CD4-positive, alpha-beta T cell (primary cell): ENCODE measurements at regions not wholly inside any gene's neighbourhood (a gene's known extent, or its start where the extent isn't known, plus 50 kb on each side); places are given as distances from the start of the nearest gene placed in this dataset.
A peak's percentile ranks its signal among the peaks of the same experiment; 100 is the strongest.

Experiments
- ATAC-seq: fragments of 200-7000 bp; cut with Tn5 transposase; one replicate; pipeline ENCODE4 v1.10.0; 2022; ENCODE audit warnings: mild to moderate bottlenecking; ENCODE audit not compliant: poor library complexity
- CTCF ChIA-PET: fragments of 350-600 bp; sonication (Branson Sonifier 250); formaldehyde crosslinking; loops from one replicate; lab custom pipeline; 2021; ENCODE audit warnings: antibody characterized with exemption, inconsistent platforms; lab: Charles Lee
- POLR2A ChIA-PET: fragments of 350-600 bp; sonication (Branson Sonifier 250); formaldehyde crosslinking; loops from one replicate; lab custom pipeline; 2021; ENCODE audit warnings: antibody characterized with exemption, inconsistent platforms; lab: Charles Lee
- DNase-seq, 14 experiments: peaks; one replicate each; pipeline ENCODE4 v3.0.0-alpha.2; 2013 to 2020; ENCODE audit warnings: mixed read lengths in 2 of 14
- H3K27ac ChIP-seq, 2 donors: one replicate each; pipeline versions ENCODE4 v1.5.1 to v1.7.0; 2013; ENCODE audit warnings: low read length in 2 of 2, low read depth in 1 of 2, mild to moderate bottlenecking in 1 of 2
- H3K27me3 ChIP-seq, 2 experiments: 1 replicate in 1 of 2; 2 replicates in 1 of 2; pipeline versions ENCODE4 v1.6.1 to v1.7.0; 2013; ENCODE audit warnings: low read length in 2 of 2, control low read depth in 1 of 2, mild to moderate bottlenecking in 1 of 2, moderate library complexity in 1 of 2; ENCODE audit not compliant: insufficient read depth in 2 of 2, control insufficient read depth in 1 of 2
- H3K36me3 ChIP-seq: one replicate; pipeline ENCODE4 v1.6.1; 2013; ENCODE audit warnings: low read length, control low read depth; ENCODE audit not compliant: insufficient read depth
- H3K4me1 ChIP-seq: one replicate; pipeline ENCODE4 v1.6.1; 2013; ENCODE audit warnings: low read length, control low read depth; ENCODE audit not compliant: insufficient read depth
- H3K4me3 ChIP-seq: one replicate; pipeline ENCODE4 v1.5.1; 2013; ENCODE audit warnings: mild to moderate bottlenecking, low read length, moderate library complexity
- H3K9me3 ChIP-seq, 2 experiments: 1 replicate in 1 of 2; 2 replicates in 1 of 2; pipeline versions ENCODE4 v1.6.1 to v1.7.0; 2013; ENCODE audit warnings: low read length in 2 of 2, mild to moderate bottlenecking in 2 of 2, control low read depth in 1 of 2, moderate library complexity in 1 of 2; ENCODE audit not compliant: control insufficient read depth in 1 of 2, insufficient read depth in 1 of 2
- H3K27ac Mint-ChIP-seq: one replicate; pipeline ENCODE4 v1.8.0; 2020; ENCODE audit warnings: mixed read lengths
- H3K27me3 Mint-ChIP-seq: one replicate; pipeline ENCODE4 v1.8.0; 2021; ENCODE audit warnings: mixed read lengths
- H3K36me3 Mint-ChIP-seq: one replicate; pipeline ENCODE4 v1.8.0; 2021; ENCODE audit warnings: low read depth, mixed read lengths
- H3K4me1 Mint-ChIP-seq: one replicate; pipeline ENCODE4 v1.8.0; 2021; ENCODE audit warnings: low read depth, mixed read lengths
- H3K4me3 Mint-ChIP-seq: one replicate; pipeline ENCODE4 v1.8.0; 2020; ENCODE audit warnings: mild to moderate bottlenecking, mixed read lengths
- H3K9me3 Mint-ChIP-seq: one replicate; pipeline ENCODE4 v1.8.0; 2020; ENCODE audit warnings: mixed read lengths
- CTCF ChIP-seq: fragments of 200-600 bp; IDR thresholded peaks from one replicate; pipeline ENCODE4 v1.8.0; 2022; ENCODE audit warnings: antibody characterized with exemption, mild to moderate bottlenecking
- intact Hi-C, 2 experiments: fragments of 100-400 bp; cut with DNase I in 1 of 2; cut with micrococcal nuclease in 1 of 2; formaldehyde crosslinking; loops; one replicate each; pipeline versions ENCODE4 v1.15.1 to v1.9.0; 2023 to 2025; cut with DNase I, micrococcal nuclease

DNA sequence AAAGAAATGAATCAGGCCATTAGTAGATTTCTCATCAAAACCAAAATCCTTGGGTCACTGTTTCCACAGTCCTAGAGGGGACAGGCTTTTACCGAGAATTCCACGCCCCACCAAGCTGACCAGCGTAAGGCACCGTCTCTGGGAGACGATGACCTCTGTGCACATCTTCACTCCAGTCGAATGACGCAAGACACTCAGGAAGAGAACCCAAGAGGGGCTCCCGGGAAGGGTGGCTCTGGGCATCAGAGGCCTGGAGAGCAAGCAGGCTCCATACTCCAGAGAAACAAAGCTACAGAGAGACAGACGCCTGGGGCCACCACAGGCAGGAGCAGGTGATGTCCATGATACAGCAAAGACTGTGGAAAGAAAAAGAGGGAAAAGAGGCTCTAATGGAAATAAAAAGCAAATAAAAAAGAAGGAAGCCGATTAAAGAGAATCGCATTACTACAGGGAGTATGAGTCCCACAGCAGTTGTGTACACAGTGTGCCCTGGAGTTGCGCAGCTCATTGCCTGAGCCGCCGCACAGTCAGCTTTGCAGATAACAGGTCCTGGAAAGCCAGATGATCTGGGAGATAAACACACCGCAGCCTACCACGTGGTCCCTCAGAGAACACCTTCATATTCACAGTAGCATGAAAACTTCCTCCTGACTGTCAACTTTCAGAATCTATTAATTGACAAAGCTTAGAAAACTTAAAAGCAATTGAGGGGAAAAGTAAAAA is 572.7 kb upstream of the SALL3 start:
- H3K27ac Mint-ChIP-seq: no peak overlapping the region
- H3K4me3 Mint-ChIP-seq: peak overlapping the region; percentile 9
- H3K4me1 Mint-ChIP-seq: peaks cover 25% of the 10 kb centered on the region
- ChIA-PET CTCF (no interaction called here), POLR2A (no interaction called here)
- peaks cover 0 to 25% of the 10 kb centered on the region in 2 experiments for H3K9me3 ChIP-seq
- no peak for DNase-seq
- H3K27me3 Mint-ChIP-seq: no peaks in the 10 kb centered on the region
- H3K27ac ChIP-seq: no peak overlapping the region
- no peaks in the 10 kb centered on the region for H3K36me3 ChIP-seq
- no peaks in the 10 kb centered on the region for H3K4me1 ChIP-seq
- no peak for TF ChIP-seq CTCF
- intact Hi-C loops: no loop called here
- no peak for ATAC-seq
- no peaks in the 10 kb centered on the region for H3K9me3 Mint-ChIP-seq
- H3K4me3 ChIP-seq: no peak overlapping the region
- no peaks in the 10 kb centered on the region for H3K27me3 ChIP-seq
- no peaks in the 10 kb centered on the region for H3K36me3 Mint-ChIP-seq

DNA sequence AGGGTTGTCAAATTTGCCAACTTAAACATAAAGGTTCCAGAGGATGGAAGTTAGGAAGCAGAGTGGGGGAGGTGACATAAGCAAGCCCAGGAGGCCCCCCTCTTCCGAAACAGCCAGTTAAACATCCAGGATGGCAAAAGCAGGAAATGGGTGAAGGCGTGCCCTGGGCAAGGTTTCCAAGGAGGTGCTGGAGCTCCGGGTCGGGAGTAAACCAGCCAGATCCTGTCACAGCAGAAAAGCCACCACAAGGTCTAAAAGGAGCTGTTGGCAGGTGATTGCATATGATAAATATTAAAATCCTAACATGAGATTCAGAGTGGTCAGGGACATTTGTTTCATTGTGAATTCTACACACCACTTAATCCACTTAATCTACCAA is 572.2 kb upstream of the SALL3 start:
- H3K4me3 Mint-ChIP-seq: peak overlapping the region; percentile 9
- Histone ChIP-seq H3K4me1 (no peaks in the 10 kb centered on the region), H3K27me3 (no peaks in the 10 kb centered on the region), H3K36me3 (no peaks in the 10 kb centered on the region), H3K27ac (no peak overlapping the region), H3K9me3 (peaks cover 0 to 20% of the 10 kb centered on the region in 2 experiments), H3K4me3 (no peak overlapping the region)
- intact Hi-C loops: no loop called here
- ChIA-PET POLR2A (no interaction called here), CTCF (no interaction called here)
- peaks cover 25% of the 10 kb centered on the region for H3K4me1 Mint-ChIP-seq
- no peak for TF ChIP-seq CTCF
- no peaks in the 10 kb centered on the region for H3K27me3 Mint-ChIP-seq
- DNase-seq (no peak), ATAC-seq (no peak)
- H3K9me3 Mint-ChIP-seq: no peaks in the 10 kb centered on the region
- no peaks in the 10 kb centered on the region for H3K36me3 Mint-ChIP-seq
- no peak overlapping the region for H3K27ac Mint-ChIP-seq

DNA sequence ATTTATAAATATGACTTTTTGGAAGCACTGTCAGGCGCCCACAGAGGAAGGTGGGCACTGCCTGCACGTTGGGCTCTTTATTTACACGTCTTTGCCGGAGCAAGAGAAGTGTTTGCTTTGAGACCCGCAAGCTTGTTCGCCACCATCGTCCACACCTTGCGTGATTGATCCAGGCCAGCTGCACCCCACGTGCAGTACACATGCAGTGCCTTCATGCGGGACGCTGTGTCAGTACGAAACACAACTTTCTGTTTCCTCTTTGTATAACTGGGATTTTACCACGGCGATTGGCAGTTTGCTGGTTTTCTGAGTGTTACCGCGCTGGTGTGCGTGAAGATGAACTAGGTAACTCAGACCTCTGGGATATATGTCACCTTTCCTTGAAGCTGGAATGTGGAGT is 571.0 kb upstream of the SALL3 start:
- DNase-seq (no peak), ATAC-seq (no peak)
- intact Hi-C loops: no loop called here
- no peaks in the 10 kb centered on the region for H3K4me1 ChIP-seq
- no peak overlapping the region for H3K27ac ChIP-seq
- H3K4me3 Mint-ChIP-seq: no peak overlapping the region
- no peaks in the 10 kb centered on the region for H3K9me3 Mint-ChIP-seq
- no peaks in the 10 kb centered on the region for H3K27me3 ChIP-seq
- no peak overlapping the region for H3K4me3 ChIP-seq
- POLR2A ChIA-PET: no interaction called here
- CTCF ChIA-PET: no interaction called here
- H3K9me3 ChIP-seq: peaks cover 0 to 15% of the 10 kb centered on the region in 2 experiments
- H3K36me3 ChIP-seq: no peaks in the 10 kb centered on the region
- TF ChIP-seq CTCF: no peak
- H3K27me3 Mint-ChIP-seq: no peaks in the 10 kb centered on the region
- H3K4me1 Mint-ChIP-seq: peaks cover 25% of the 10 kb centered on the region
- H3K27ac Mint-ChIP-seq: no peak overlapping the region
- H3K36me3 Mint-ChIP-seq: no peaks in the 10 kb centered on the region
